ENCODE measurements at regions not wholly inside any gene's neighbourhood (a gene's known extent, or its start where the extent isn't known, plus 50 kb on each side); places are given as distances from the start of the nearest gene placed in this dataset.

DNA sequence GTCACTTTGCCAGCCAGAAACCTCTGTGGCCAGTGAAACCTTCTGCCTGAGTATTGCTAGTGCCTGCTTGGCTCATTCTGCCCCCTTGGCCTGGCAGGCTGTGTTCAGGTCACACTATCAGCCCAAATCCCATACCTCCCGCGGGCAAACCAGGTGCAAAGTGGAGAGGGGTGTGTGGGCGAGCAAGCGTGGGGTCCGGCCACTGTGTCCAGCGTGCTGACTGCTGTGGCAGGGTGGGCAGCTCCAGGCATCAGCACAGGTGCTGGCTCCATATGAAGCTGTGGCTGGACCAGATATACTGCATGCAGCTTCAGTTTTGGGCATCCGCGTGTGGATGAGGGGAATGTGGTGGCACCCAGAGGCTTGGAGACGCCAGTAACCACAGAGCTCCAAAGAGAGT is 576.5 kb upstream of the EDIL3 start:
- no peak overlapping the region for H3K27ac ChIP-seq (ENCODE audit: low read length)
- H3K4me2 ChIP-seq (ENCODE audit: low read length), result no peak overlapping the region
- no peak for TF ChIP-seq RAD21 (conservative IDR thresholded peaks at IDR 0.05)
- no peak for TF ChIP-seq EZH2 (IDR thresholded peaks at IDR 0.05; ENCODE audit: borderline replicate concordance, insufficient read depth, low read length, poor library complexity, severe bottlenecking)
- no peak for TF ChIP-seq TAF1 (IDR thresholded peaks at IDR 0.05; ENCODE audit: low read depth)
- TF ChIP-seq EP300 (conservative IDR thresholded peaks at IDR 0.05; ENCODE audit: poor library complexity, severe bottlenecking), result no peak
- TF ChIP-seq, protein P1, sequence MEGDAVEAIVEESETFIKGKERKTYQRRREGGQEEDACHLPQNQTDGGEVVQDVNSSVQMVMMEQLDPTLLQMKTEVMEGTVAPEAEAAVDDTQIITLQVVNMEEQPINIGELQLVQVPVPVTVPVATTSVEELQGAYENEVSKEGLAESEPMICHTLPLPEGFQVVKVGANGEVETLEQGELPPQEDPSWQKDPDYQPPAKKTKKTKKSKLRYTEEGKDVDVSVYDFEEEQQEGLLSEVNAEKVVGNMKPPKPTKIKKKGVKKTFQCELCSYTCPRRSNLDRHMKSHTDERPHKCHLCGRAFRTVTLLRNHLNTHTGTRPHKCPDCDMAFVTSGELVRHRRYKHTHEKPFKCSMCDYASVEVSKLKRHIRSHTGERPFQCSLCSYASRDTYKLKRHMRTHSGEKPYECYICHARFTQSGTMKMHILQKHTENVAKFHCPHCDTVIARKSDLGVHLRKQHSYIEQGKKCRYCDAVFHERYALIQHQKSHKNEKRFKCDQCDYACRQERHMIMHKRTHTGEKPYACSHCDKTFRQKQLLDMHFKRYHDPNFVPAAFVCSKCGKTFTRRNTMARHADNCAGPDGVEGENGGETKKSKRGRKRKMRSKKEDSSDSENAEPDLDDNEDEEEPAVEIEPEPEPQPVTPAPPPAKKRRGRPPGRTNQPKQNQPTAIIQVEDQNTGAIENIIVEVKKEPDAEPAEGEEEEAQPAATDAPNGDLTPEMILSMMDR (IDR thresholded peaks at IDR 0.05; ENCODE audit: poor library complexity, severe bottlenecking), result no peak
- TF ChIP-seq POLR2AphosphoS5 (IDR thresholded peaks at IDR 0.05), result no peak
- TF ChIP-seq, protein P2, sequence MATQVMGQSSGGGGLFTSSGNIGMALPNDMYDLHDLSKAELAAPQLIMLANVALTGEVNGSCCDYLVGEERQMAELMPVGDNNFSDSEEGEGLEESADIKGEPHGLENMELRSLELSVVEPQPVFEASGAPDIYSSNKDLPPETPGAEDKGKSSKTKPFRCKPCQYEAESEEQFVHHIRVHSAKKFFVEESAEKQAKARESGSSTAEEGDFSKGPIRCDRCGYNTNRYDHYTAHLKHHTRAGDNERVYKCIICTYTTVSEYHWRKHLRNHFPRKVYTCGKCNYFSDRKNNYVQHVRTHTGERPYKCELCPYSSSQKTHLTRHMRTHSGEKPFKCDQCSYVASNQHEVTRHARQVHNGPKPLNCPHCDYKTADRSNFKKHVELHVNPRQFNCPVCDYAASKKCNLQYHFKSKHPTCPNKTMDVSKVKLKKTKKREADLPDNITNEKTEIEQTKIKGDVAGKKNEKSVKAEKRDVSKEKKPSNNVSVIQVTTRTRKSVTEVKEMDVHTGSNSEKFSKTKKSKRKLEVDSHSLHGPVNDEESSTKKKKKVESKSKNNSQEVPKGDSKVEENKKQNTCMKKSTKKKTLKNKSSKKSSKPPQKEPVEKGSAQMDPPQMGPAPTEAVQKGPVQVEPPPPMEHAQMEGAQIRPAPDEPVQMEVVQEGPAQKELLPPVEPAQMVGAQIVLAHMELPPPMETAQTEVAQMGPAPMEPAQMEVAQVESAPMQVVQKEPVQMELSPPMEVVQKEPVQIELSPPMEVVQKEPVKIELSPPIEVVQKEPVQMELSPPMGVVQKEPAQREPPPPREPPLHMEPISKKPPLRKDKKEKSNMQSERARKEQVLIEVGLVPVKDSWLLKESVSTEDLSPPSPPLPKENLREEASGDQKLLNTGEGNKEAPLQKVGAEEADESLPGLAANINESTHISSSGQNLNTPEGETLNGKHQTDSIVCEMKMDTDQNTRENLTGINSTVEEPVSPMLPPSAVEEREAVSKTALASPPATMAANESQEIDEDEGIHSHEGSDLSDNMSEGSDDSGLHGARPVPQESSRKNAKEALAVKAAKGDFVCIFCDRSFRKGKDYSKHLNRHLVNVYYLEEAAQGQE (IDR thresholded peaks at IDR 0.05; ENCODE audit: borderline replicate concordance), result no peak
- TF ChIP-seq MXI1 (conservative IDR thresholded peaks at IDR 0.05; ENCODE audit: poor library complexity, severe bottlenecking), result no peak
- TF ChIP-seq SMC3 (conservative IDR thresholded peaks at IDR 0.05; ENCODE audit: poor library complexity), result no peak
- H3K79me2 ChIP-seq (replicated peaks; ENCODE audit: insufficient read depth, low read length), result no peaks in the 10 kb centered on the region
- H3K27me3 ChIP-seq (ENCODE audit: insufficient read depth, low read depth, low read length), result no peaks in the 10 kb centered on the region
- H3K9me3 ChIP-seq (ENCODE audit: low read length), result no peaks in the 10 kb centered on the region
- H3K36me3 ChIP-seq (ENCODE audit: insufficient read depth, low read length), result no peaks in the 10 kb centered on the region
- no peak overlapping the region for H3K4me3 ChIP-seq (ENCODE audit: low read length)
- H2AFZ ChIP-seq (ENCODE audit: low read depth, low read length), result no peak overlapping the region
- no peaks in the 10 kb centered on the region for H4K20me1 ChIP-seq (ENCODE audit: insufficient read depth)
- no peaks in the 10 kb centered on the region for H3K9me2 ChIP-seq (ENCODE audit: insufficient read depth, low read length)
- H3K9ac ChIP-seq (ENCODE audit: low read length), result no peak overlapping the region
- no peaks in the 10 kb centered on the region for H3F3A ChIP-seq (ENCODE audit: insufficient read depth, low read length, poor library complexity, severe bottlenecking)

DNA sequence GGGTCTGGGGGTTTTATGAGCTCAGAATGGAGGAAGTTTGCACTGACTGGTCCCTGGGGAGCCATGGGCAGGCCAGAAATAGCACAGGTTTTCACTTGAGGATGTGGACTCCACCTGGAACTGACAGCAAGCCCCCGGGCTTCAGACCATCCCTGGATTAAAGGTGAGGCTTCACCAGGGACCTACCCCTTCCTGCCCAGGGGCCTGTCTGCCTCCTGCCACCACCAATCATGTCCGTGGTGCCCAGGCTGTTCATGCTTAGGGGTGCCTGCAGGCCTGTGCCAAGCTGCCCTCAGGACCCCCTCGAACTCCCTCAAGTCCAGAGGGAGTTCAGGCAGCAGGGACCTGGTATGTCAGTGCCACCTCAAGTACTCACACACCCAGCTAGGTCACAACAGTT is 577.2 kb upstream of the EDIL3 start:
- Histone ChIP-seq H3K4me3 (ENCODE audit: low read length) (no peak overlapping the region), H2AFZ (ENCODE audit: low read depth, low read length) (no peak overlapping the region), H3F3A (ENCODE audit: insufficient read depth, low read length, poor library complexity, severe bottlenecking) (no peaks in the 10 kb centered on the region), H3K27me3 (ENCODE audit: insufficient read depth, low read depth, low read length) (no peaks in the 10 kb centered on the region), H3K9me3 (ENCODE audit: low read length) (no peaks in the 10 kb centered on the region), H4K20me1 (ENCODE audit: insufficient read depth) (no peaks in the 10 kb centered on the region), H3K27ac (ENCODE audit: low read length) (no peak overlapping the region), H3K36me3 (ENCODE audit: insufficient read depth, low read length) (no peaks in the 10 kb centered on the region), H3K9ac (ENCODE audit: low read length) (no peak overlapping the region), H3K4me2 (ENCODE audit: low read length) (no peak overlapping the region), H3K9me2 (ENCODE audit: insufficient read depth, low read length) (no peaks in the 10 kb centered on the region), H3K79me2 (replicated peaks; ENCODE audit: insufficient read depth, low read length) (no peaks in the 10 kb centered on the region)
- TF ChIP-seq MXI1 (conservative IDR thresholded peaks at IDR 0.05; ENCODE audit: poor library complexity, severe bottlenecking) (no peak), EZH2 (IDR thresholded peaks at IDR 0.05; ENCODE audit: borderline replicate concordance, insufficient read depth, low read length, poor library complexity, severe bottlenecking) (no peak), RAD21 (conservative IDR thresholded peaks at IDR 0.05) (no peak), POLR2AphosphoS5 (IDR thresholded peaks at IDR 0.05) (no peak), EP300 (conservative IDR thresholded peaks at IDR 0.05; ENCODE audit: poor library complexity, severe bottlenecking) (no peak)
- TF ChIP-seq, protein P1 (IDR thresholded peaks at IDR 0.05; ENCODE audit: poor library complexity, severe bottlenecking), result no peak
- TF ChIP-seq, protein P2 (IDR thresholded peaks at IDR 0.05; ENCODE audit: borderline replicate concordance), result no peak

Data from neural cell (in vitro differentiated cells).